NCI-H226 (cell line): ENCODE measurements at regions not wholly inside any gene's neighbourhood (a gene's known extent, or its start where the extent isn't known, plus 50 kb on each side); places are given as distances from the start of the nearest gene placed in this dataset.
"Not testable (repeated sequence)": the region's sequence is repeated elsewhere in the genome, so short reads cannot be mapped to it uniquely, and the experiment has no call there.

Source experiments
- DNase-seq: peaks from one replicate; pipeline ENCODE4 v3.0.0-alpha.2; 2015

- DNase-seq, result no peak
Measured at GRCh38 chr13:82116422-82116989, 1765.8 kb downstream of the SLITRK1 start.

GRCh38 chr13:82115391-82115790 is 1766.9 kb downstream of the SLITRK1 start:
- no peak for DNase-seq

DNA sequence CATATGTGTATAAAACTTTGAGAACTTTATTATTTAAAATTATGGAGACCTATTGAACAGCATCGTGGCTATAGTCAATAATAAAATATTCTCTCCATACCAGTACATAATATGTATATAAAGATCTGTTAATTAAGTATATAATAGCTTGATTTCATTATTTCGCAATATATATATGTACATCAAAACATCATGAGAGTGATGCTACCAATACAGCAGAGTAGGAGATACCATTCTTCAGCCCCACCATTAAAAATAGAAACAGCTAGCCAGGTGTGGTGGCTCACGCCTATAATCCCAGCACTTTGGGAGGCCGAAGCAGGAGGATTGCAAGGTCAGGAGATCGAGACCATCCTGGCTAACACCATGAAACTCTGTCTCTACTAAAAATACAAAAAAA is 1755.3 kb upstream of the SPRY2 start:
- DNase-seq, result no peak

DNA sequence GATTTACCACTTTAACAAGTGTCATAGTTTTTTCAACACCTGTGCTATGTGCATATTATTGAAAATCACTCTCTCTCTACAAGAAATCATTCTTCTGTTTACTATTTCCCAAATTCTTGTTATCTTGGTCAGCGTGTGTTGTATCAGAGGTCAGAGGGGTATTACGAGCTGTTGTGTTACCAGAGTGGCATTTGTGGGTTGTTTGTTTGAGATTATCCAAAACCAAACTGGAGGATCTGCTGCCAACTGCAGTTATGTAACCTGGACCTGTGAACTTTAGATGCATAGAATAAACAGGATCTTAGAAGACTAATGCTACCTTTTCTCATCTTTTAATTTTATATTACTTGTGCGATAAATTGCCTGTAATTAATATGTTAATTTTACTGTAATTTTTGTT is 1751.4 kb upstream of the SPRY2 start:
- DNase-seq, result no peak

GRCh38 chr13:82088781-82089180 is 1747.9 kb upstream of the SPRY2 start:
- DNase-seq, result no peak

DNA sequence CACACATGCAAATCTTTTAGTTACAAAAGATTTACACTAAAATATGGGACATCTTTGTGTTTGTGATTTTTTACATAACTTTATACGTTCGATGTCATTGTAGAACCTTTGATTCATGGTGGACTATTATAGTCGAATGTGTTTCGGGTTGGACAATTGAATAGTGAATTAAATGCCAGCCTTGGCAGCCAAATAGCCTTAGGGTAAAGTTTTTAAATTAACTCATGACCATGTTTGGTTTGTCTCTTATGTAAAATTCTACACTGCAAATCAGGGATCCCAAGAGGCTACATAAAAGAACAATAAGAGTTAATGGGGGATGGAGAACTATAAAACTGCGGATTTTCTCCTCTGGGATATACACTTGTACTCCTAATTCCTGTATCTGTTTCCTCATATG is 1735.6 kb upstream of the SPRY2 start:
- no peak for DNase-seq

DNA sequence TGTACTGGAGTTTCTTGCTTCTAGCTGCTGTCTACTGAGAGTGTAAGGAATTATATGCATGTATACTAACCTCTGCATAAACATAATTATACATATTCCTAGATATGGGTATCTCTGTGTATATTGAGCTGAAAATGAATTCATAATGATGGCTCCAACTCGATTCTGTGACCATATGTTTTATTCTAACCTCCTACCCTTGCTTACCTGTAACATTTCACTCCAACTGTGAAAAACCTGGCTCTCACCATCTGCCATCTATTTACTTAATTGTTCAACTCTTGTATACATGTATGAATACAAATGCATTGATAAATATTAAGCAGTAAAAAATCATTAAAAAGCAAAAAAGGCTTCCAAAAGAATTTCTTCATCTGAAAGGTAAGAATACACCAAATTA is 1729.5 kb upstream of the SPRY2 start:
- DNase-seq, result no peak

DNA sequence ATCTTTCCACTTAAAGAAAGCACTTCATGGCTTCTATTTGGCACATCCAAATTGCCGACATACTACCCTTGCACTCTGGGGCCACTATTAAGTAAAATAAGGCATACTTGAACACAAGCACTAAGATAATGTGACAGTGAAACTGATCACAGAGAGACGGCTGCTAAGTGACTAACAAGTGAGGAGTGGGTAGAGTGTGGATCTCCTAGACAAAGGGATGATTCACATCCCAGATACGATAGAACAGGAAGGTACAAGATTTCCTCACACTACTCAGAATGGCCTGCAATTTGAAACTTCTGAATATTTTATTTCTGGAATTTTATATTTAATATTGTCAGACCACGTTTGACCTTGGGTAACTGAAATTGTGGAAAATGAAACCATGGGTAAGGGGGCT is 1721.8 kb upstream of the SPRY2 start:
- DNase-seq, result no peak

GRCh38 chr13:82058364-82058763 is 1717.4 kb upstream of the SPRY2 start:
- no peak for DNase-seq

DNA sequence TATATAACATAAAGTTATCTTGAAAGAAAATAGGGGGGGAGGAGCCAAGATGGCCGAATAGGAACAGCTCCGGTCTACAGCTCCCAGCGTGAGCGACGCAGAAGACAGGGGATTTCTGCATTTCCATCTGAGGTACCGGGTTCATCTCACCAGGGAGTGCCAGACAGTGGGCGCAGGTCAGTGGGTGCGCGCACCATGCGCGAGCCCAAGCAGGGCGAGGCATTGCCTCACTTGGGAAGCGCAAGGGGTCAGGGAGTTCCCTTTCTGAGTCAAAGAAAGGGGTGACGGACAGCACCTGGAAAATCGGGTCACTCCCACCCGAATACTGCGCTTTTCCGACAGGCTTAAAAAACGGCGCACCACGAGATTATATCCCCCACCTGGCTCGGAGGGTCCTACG is 1704.4 kb upstream of the SPRY2 start:
- DNase-seq, result not testable (repeated sequence)

- no peak for DNase-seq
Measured at GRCh38 chr13:82036602-82037001, 1695.7 kb upstream of the SPRY2 start.

GRCh38 chr13:82011355-82011754 is 1670.4 kb upstream of the SPRY2 start:
- DNase-seq, result no peak

DNA sequence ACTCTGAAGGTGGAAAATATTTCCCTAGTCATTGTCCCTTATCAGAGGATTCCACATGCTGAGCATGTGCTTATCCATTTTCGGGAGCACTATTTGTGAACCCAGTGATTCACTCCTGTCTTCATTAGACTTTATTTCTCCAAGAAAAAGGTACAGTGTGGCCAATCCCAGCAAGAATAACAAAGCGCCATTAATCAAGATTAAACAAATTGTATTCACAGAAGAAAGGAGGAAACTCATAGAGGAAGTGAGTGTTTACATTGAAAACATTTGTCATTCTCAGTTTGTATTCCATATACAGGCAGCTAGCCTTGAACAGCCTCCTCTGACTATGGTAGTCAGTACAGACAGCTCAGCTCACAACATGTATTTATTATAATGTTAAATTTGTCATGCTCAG is 1669.9 kb upstream of the SPRY2 start:
- DNase-seq, result no peak

DNA sequence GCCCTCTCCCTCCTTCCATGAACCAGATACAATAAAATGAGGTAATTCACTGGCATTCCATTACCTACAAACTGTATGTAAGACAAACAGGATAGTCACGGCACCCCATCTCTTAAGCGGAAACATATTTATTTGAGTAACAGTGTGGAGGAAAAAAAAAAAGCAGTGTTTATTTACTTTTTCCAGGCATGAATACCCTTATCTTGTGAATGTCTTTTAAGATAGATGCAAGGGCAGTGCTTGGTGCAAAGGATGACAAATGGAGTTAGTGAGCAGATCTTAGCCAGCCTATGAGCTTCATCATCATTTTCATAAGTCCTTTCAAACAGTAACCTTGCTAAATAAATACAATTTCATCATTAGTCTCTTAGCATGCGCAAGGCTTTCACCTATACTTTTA is 1661.8 kb upstream of the SPRY2 start:
- no peak for DNase-seq

DNA sequence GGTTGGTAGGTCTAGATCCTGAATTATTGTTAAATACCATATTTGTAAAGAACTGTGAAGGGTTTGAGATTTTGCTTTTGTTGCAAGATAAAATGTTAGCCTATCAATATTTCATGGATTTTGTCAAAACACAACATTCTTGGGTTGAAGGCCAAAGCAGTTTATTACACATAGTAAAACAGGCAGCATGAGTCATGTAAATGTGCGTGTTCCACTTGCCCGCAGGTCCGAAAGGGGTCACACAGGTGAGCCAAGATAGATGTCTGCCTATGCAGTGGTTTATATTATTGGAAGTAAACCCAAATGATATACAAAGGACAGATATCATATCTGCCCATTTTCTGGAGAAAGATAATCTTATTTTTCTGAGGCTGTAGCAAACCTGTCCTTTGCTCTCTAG is 1654.4 kb upstream of the SPRY2 start:
- no peak for DNase-seq

- DNase-seq, result no peak
Measured at GRCh38 chr13:81990652-81991051, 1649.7 kb upstream of the SPRY2 start.

DNA sequence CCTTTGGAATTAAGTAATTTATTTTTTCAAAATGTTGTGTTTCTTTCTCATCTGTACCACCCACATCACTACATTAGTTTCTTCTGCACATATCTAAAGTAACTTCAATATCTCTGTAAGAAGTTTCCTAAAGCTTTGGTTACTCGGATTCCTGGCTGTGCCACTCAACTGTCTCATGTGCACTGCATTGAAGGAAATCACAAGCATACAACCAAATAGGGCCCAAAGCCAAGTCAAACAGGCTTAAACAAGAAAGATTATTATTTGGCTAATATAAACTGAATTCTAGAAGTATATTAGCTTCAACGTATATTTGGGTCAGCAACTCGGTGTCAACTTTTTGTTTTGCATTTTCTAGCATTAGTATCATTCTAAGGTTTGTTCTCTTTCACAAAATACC is 1647.6 kb upstream of the SPRY2 start:
- no peak for DNase-seq

GRCh38 chr13:81987677-81988357 is 1646.9 kb upstream of the SPRY2 start:
- DNase-seq, result no peak

DNA sequence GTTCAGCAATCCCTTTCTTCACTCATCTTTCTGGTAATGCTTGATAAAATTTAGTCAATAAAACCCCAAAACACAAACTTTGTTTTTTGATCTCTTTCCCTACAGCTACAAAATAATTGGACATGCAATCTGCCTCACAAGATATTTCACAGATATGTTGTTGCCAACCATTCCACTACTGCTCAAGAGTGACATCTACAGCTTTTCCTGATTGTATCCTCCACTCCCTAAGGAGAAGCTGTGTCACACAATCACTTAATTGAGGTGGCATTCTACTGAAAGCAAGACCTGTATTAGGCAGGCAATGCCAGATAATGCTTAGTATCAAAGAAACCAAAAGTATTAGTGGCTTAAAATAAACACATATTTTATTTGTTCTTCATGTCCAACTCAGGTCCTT is 1646.2 kb upstream of the SPRY2 start:
- DNase-seq, result no peak

- DNase-seq, result no peak
Measured at GRCh38 chr13:81986308-81986707, 1645.4 kb upstream of the SPRY2 start.

DNA sequence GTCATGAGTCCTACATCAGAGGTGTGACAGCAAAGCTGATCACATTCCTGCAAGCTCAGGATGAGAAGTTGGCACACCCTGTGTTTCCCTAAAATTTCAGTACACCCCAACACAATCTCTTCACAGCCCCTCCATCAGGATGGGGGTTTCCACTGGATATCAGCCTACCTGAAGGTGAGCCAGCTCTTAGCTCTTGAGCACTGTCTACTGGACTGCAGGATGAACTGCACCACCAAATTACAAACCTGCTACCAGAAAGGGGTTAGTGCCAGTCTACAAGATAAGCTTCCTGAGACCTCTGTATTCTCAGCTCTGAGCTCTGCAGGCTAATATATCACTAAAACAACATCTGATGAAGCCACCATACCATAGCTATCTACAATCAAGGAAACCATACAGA is 1616.2 kb upstream of the SPRY2 start:
- no peak for DNase-seq

DNA sequence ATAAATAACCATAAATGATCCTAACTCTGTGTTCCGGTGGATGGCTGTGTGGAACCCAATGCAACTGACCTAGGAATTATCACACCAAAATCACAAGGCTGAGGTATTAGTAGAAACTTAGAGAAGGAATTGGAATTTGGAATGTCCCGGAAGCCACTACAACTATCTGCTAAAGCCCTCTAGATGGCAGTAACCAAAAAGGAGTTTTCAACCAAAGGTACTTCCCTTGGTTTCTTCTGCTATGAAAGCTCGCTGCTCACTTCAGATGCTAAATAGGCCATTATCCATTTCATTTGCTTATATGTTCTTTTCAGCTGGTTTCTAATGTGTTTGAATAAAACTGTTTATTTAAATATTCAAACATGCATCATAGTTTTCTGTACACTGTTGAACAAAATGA is 1589.1 kb upstream of the SPRY2 start:
- DNase-seq, result no peak

DNA sequence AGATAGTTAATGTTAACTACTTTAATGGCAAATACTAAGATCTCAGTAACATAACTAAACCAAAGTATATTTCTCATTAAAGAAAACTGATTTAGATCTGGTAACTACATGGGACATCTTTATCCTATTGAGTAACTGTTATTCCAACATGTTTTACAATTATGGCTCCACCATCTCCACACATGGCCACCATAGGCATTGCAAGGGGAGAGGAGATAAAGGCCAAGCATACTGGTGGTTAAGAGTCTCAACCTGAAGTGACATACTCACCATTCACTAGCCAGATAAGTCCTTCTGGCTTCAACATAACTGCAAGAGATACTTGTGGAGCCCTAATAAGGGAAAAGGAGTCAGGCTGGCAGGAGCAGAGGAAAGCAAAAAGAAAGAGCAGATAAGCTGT is 1586.4 kb upstream of the SPRY2 start:
- no peak for DNase-seq

GRCh38 chr13:81917810-81918209 is 1576.9 kb upstream of the SPRY2 start:
- no peak for DNase-seq

DNA sequence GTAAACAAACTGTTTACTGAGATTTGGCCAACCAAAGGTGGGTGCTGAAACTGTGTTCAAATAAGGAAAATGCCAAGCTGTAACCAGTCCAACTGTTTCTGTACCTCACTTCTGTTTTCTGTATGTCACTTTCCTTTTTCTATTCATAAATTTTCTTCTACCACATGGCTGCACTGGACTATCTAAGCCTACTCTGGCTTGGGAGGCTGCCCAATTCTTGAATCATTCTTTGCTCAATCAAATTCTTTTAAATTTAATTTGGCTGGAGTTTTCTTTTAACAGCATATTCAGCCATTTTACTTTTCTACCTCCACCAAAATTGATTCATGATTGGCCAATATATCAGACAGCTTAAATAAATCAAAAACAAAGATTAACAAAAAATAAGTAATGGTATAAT is 1575.5 kb upstream of the SPRY2 start:
- no peak for DNase-seq
